ENCODE measurements at regions not wholly inside any gene's neighbourhood (a gene's known extent, or its start where the extent isn't known, plus 50 kb on each side); places are given as distances from the start of the nearest gene placed in this dataset.

- Histone ChIP-seq H3K27ac (ENCODE audit: low read depth in 2 of 2, low read length in 2 of 2) (no peak overlapping the region), H3K4me3 (ENCODE audit: low read length in 3 of 3) (no peak overlapping the region), H3K36me3 (ENCODE audit: control insufficient read depth in 2 of 3, insufficient read depth in 3 of 3, low read length in 3 of 3) (no peaks in the 10 kb centered on the region), H3K4me1 (ENCODE audit: control insufficient read depth in 2 of 3, insufficient read depth in 2 of 3, low read depth in 1 of 3, low read length in 3 of 3) (no peaks in the 10 kb centered on the region), H3K9me3 (ENCODE audit: control insufficient read depth in 2 of 3, insufficient read depth in 1 of 3, low read length in 3 of 3) (no peaks in the 10 kb centered on the region), H3K9ac (ENCODE audit: low read length in 3 of 3) (no peak overlapping the region), H3K27me3 (ENCODE audit: control insufficient read depth, insufficient read depth, low read length) (no peaks in the 10 kb centered on the region)
- FAIRE-seq: no peak
- TF ChIP-seq CTCF (IDR thresholded peaks at IDR 0.05; ENCODE audit: borderline replicate concordance, extremely low read depth, insufficient read depth): no peak
- no peak for DNase-seq
- intact Hi-C loops (cut with DNase I): no loop called here
These were observed 1292.0 kb downstream of the XPNPEP1 start for GRCh38 chr10:108631332-108631731.

- TF ChIP-seq CTCF (IDR thresholded peaks at IDR 0.05; ENCODE audit: borderline replicate concordance, extremely low read depth, insufficient read depth): no peak
- no peak overlapping the region for H3K9ac ChIP-seq (ENCODE audit: low read length in 3 of 3)
- no peaks in the 10 kb centered on the region for H3K9me3 ChIP-seq (ENCODE audit: control insufficient read depth in 2 of 3, insufficient read depth in 1 of 3, low read length in 3 of 3)
- no peaks in the 10 kb centered on the region for H3K27me3 ChIP-seq (ENCODE audit: control insufficient read depth, insufficient read depth, low read length)
- no peak overlapping the region for H3K27ac ChIP-seq (ENCODE audit: low read depth in 2 of 2, low read length in 2 of 2)
- no peaks in the 10 kb centered on the region for H3K36me3 ChIP-seq (ENCODE audit: control insufficient read depth in 2 of 3, insufficient read depth in 3 of 3, low read length in 3 of 3)
- FAIRE-seq (no peak), DNase-seq (no peak)
- H3K4me3 ChIP-seq (ENCODE audit: low read length in 3 of 3): no peak overlapping the region
- H3K4me1 ChIP-seq (ENCODE audit: control insufficient read depth in 2 of 3, insufficient read depth in 2 of 3, low read depth in 1 of 3, low read length in 3 of 3): no peaks in the 10 kb centered on the region
- intact Hi-C loops (cut with DNase I): no loop called here
These were observed 1293.5 kb downstream of the XPNPEP1 start for GRCh38 chr10:108629834-108630233.

- no peak for DNase-seq
- FAIRE-seq: no peak
- no peak for TF ChIP-seq CTCF (IDR thresholded peaks at IDR 0.05; ENCODE audit: borderline replicate concordance, extremely low read depth, insufficient read depth)
- H3K27me3 ChIP-seq (ENCODE audit: control insufficient read depth, insufficient read depth, low read length): no peaks in the 10 kb centered on the region
- H3K9me3 ChIP-seq (ENCODE audit: control insufficient read depth in 2 of 3, insufficient read depth in 1 of 3, low read length in 3 of 3): no peaks in the 10 kb centered on the region
- H3K4me1 ChIP-seq (ENCODE audit: control insufficient read depth in 2 of 3, insufficient read depth in 2 of 3, low read depth in 1 of 3, low read length in 3 of 3): no peaks in the 10 kb centered on the region
- no peak overlapping the region for H3K27ac ChIP-seq (ENCODE audit: low read depth in 2 of 2, low read length in 2 of 2)
- H3K36me3 ChIP-seq (ENCODE audit: control insufficient read depth in 2 of 3, insufficient read depth in 3 of 3, low read length in 3 of 3): no peaks in the 10 kb centered on the region
- H3K9ac ChIP-seq (ENCODE audit: low read length in 3 of 3): no peak overlapping the region
- intact Hi-C loops (cut with DNase I): no loop called here
- no peak overlapping the region for H3K4me3 ChIP-seq (ENCODE audit: low read length in 3 of 3)
These were observed 1299.3 kb downstream of the XPNPEP1 start for GRCh38 chr10:108624052-108624451.

GRCh38 chr10:108620821-108621534 lies 1302.3 kb downstream of the XPNPEP1 start:
- no peak for FAIRE-seq
- no peak for TF ChIP-seq CTCF (IDR thresholded peaks at IDR 0.05; ENCODE audit: borderline replicate concordance, extremely low read depth, insufficient read depth)
- H3K9ac ChIP-seq (ENCODE audit: low read length in 3 of 3): no peak overlapping the region
- H3K27me3 ChIP-seq (ENCODE audit: control insufficient read depth, insufficient read depth, low read length): no peaks in the 10 kb centered on the region
- H3K4me3 ChIP-seq (ENCODE audit: low read length in 3 of 3): no peak overlapping the region
- intact Hi-C loops (cut with DNase I): no loop called here
- no peak overlapping the region for H3K27ac ChIP-seq (ENCODE audit: low read depth in 2 of 2, low read length in 2 of 2)
- H3K9me3 ChIP-seq (ENCODE audit: control insufficient read depth in 2 of 3, insufficient read depth in 1 of 3, low read length in 3 of 3): no peaks in the 10 kb centered on the region
- no peaks in the 10 kb centered on the region for H3K4me1 ChIP-seq (ENCODE audit: control insufficient read depth in 2 of 3, insufficient read depth in 2 of 3, low read depth in 1 of 3, low read length in 3 of 3)
- no peak for DNase-seq
- no peaks in the 10 kb centered on the region for H3K36me3 ChIP-seq (ENCODE audit: control insufficient read depth in 2 of 3, insufficient read depth in 3 of 3, low read length in 3 of 3)

Measured in kidney (tissue), 13 donors.